ENCODE measurements at regions not wholly inside any gene's neighbourhood (a gene's known extent, or its start where the extent isn't known, plus 50 kb on each side); places are given as distances from the start of the nearest gene placed in this dataset.

DNA sequence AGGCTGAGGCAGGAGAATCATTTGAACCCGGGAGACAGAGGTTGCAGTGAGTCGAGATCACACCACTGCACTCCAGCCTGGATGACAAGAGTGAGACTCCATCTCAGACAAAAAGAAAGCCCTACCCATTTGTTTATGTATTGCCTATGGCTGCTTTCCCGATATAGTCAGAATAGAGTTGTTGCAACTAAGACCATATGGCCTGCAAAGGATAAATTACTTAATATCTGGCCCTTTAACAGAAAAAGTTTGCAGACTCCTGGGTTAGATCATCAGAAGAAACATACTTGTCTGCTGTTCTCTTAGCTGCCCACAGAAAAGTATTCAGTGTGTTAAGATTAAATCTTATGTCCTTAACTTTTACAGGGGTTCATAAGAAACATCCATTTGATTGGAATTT, 122.4 kb upstream of the VASH1 start:
- TF ChIP-seq EZH2phosphoT487 (IDR thresholded peaks at IDR 0.05; ENCODE audit: borderline replicate concordance, low read length) = no peak
- TF ChIP-seq, protein P1, sequence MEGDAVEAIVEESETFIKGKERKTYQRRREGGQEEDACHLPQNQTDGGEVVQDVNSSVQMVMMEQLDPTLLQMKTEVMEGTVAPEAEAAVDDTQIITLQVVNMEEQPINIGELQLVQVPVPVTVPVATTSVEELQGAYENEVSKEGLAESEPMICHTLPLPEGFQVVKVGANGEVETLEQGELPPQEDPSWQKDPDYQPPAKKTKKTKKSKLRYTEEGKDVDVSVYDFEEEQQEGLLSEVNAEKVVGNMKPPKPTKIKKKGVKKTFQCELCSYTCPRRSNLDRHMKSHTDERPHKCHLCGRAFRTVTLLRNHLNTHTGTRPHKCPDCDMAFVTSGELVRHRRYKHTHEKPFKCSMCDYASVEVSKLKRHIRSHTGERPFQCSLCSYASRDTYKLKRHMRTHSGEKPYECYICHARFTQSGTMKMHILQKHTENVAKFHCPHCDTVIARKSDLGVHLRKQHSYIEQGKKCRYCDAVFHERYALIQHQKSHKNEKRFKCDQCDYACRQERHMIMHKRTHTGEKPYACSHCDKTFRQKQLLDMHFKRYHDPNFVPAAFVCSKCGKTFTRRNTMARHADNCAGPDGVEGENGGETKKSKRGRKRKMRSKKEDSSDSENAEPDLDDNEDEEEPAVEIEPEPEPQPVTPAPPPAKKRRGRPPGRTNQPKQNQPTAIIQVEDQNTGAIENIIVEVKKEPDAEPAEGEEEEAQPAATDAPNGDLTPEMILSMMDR (IDR thresholded peaks at IDR 0.05; ENCODE audit: low read depth, low read length, poor library complexity, severe bottlenecking) = no peak
- H3K4me1 ChIP-seq (ENCODE audit: control insufficient read depth, low read length) = no peaks in the 10 kb centered on the region
- no peak overlapping the region for H3K27ac ChIP-seq (ENCODE audit: low read depth, low read length)
- no peak overlapping the region for H3K4me2 ChIP-seq (ENCODE audit: low read length)
- H3F3A ChIP-seq (ENCODE audit: control insufficient read depth, insufficient read depth) = no peaks in the 10 kb centered on the region
- H4K20me1 ChIP-seq (ENCODE audit: control insufficient read depth, insufficient read depth, low read depth, low read length) = no peaks in the 10 kb centered on the region
- no peak overlapping the region for H3K4me3 ChIP-seq (ENCODE audit: low read length)
- no peaks in the 10 kb centered on the region for H3K79me2 ChIP-seq (ENCODE audit: control insufficient read depth, low read length)
- H3K36me3 ChIP-seq (ENCODE audit: control insufficient read depth, low read length) = no peaks in the 10 kb centered on the region
- H3K9me2 ChIP-seq (replicated peaks; ENCODE audit: control insufficient read depth, low read length) = no peaks in the 10 kb centered on the region
- peaks cover under 1% of the 10 kb centered on the region; the same call in 1 of the 2 replicates for H3K27me3 ChIP-seq (ENCODE audit: control insufficient read depth, low read length)
- H3K9me3 ChIP-seq (ENCODE audit: control insufficient read depth, insufficient read depth, low read length) = no peaks in the 10 kb centered on the region

DNA sequence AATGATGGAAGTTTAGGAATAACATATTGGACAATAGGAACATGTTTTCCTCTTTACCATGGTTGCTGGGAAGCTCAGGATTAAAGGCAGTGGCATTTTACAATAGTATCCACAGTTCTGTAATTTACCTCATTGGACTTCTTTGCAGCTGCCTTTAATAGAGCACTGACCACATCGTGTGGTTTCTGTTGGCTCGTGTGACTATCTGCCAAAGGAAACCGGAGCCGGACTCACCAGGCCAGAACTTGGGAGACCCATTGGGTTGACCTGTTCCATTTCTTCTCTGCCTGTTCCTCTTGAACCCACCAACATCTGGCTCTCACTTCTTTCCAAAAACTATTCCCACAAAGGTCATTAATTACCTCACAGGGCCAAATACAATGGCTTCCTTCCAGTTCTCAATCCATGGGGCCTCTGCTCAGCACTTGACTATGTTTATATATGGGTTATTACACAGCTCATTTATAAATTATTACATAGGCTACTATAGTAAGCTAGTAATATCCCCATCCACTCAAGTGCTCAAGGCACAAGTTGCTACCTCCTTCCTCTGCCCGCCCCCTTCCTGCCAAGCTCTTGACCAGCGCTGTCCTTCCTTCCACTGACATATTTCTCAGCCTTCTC, 121.5 kb upstream of the VASH1 start:
- H3K4me3 ChIP-seq (ENCODE audit: low read length) = no peak overlapping the region

DNA sequence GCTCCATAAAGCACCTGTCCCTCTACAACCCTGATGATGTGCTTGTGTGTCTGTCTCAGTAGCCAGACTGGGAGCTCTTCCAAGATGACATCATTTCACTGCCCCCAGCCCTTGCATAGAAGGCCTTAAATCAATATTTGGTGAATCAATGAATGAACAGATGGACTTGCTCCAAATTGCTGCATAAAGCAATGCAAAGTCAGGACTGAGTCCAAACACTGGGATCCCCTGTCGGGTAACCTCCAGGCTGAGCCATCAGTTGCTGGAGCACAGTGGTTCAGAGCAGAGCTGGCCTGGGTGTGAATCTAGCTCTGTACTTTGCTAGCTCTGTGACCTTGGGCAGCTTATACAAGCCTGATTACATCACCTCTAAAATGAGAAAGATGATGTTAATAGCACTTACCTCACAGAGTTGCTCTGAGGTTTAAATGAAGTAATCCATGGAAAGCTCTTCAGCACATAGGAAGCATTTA, 120.3 kb upstream of the VASH1 start:
- no peaks in the 10 kb centered on the region for H4K20me1 ChIP-seq (ENCODE audit: control insufficient read depth, insufficient read depth, low read depth, low read length)
- no peak overlapping the region for H3K4me3 ChIP-seq (ENCODE audit: low read length)
- no peaks in the 10 kb centered on the region for H3K27me3 ChIP-seq (ENCODE audit: control insufficient read depth, low read length)
- H3K79me2 ChIP-seq (ENCODE audit: control insufficient read depth, low read length) = no peaks in the 10 kb centered on the region
- no peaks in the 10 kb centered on the region for H3K9me3 ChIP-seq (ENCODE audit: control insufficient read depth, insufficient read depth, low read length)
- no peaks in the 10 kb centered on the region for H3F3A ChIP-seq (ENCODE audit: control insufficient read depth, insufficient read depth)
- H3K4me1 ChIP-seq (ENCODE audit: control insufficient read depth, low read length) = no peaks in the 10 kb centered on the region
- TF ChIP-seq EZH2phosphoT487 (IDR thresholded peaks at IDR 0.05; ENCODE audit: borderline replicate concordance, low read length) = no peak
- TF ChIP-seq, protein P1 (IDR thresholded peaks at IDR 0.05; ENCODE audit: low read depth, low read length, poor library complexity, severe bottlenecking) = no peak
- H3K27ac ChIP-seq (ENCODE audit: low read depth, low read length) = no peak overlapping the region
- no peak overlapping the region for H3K4me2 ChIP-seq (ENCODE audit: low read length)
- H3K9me2 ChIP-seq (replicated peaks; ENCODE audit: control insufficient read depth, low read length) = no peaks in the 10 kb centered on the region
- H3K36me3 ChIP-seq (ENCODE audit: control insufficient read depth, low read length) = no peaks in the 10 kb centered on the region

More for the DNA sequence above, 121.5 kb upstream of the VASH1 start:
- Histone ChIP-seq H3K27ac (ENCODE audit: low read depth, low read length) (no peak overlapping the region), H3K4me1 (ENCODE audit: control insufficient read depth, low read length) (no peaks in the 10 kb centered on the region), H3K4me2 (ENCODE audit: low read length) (no peak overlapping the region), H3K79me2 (ENCODE audit: control insufficient read depth, low read length) (no peaks in the 10 kb centered on the region), H3K36me3 (ENCODE audit: control insufficient read depth, low read length) (no peaks in the 10 kb centered on the region), H3K9me2 (replicated peaks; ENCODE audit: control insufficient read depth, low read length) (no peaks in the 10 kb centered on the region), H4K20me1 (ENCODE audit: control insufficient read depth, insufficient read depth, low read depth, low read length) (no peaks in the 10 kb centered on the region), H3K9me3 (ENCODE audit: control insufficient read depth, insufficient read depth, low read length) (no peaks in the 10 kb centered on the region), H3K27me3 (ENCODE audit: control insufficient read depth, low read length) (no peaks in the 10 kb centered on the region), H3F3A (ENCODE audit: control insufficient read depth, insufficient read depth) (no peaks in the 10 kb centered on the region)
- TF ChIP-seq EZH2phosphoT487 (IDR thresholded peaks at IDR 0.05; ENCODE audit: borderline replicate concordance, low read length) = no peak
- TF ChIP-seq, protein P1 (IDR thresholded peaks at IDR 0.05; ENCODE audit: low read depth, low read length, poor library complexity, severe bottlenecking) = no peak
